Neural progenitor cell (in vitro differentiated cells): ENCODE measurements at regions not wholly inside any gene's neighbourhood (a gene's known extent, or its start where the extent isn't known, plus 50 kb on each side); places are given as distances from the start of the nearest gene placed in this dataset.

ENCODE experiments used
- DNase-seq: peaks from one replicate; pipeline ENCODE4 v3.0.0-alpha.2; 2016; ENCODE audit warnings: low spot score
- H2AFZ ChIP-seq: fragments of 200-600 bp; sonication (generic); replicated peaks from 2 replicates; pipeline ENCODE4 v1.6.1; 2016; ENCODE audit warnings: antibody characterized with exemption
- H3F3A ChIP-seq: fragments of 200-600 bp; sonication (generic); 2 replicates; pipeline ENCODE4 v1.6.1; 2016; ENCODE audit warnings: antibody characterized with exemption, low read depth
- H3K27ac ChIP-seq: fragments of 200-600 bp; sonication (generic); 2 replicates; pipeline ENCODE4 v1.5.1; 2016; ENCODE audit warnings: mild to moderate bottlenecking
- H3K27me3 ChIP-seq: fragments of 200-600 bp; sonication (generic); 2 replicates; pipeline ENCODE4 v1.6.1; 2016; ENCODE audit warnings: mild to moderate bottlenecking, moderate library complexity
- H3K36me3 ChIP-seq: fragments of 200-600 bp; sonication (generic); 2 replicates; pipeline ENCODE4 v1.5.1; 2016
- H3K4me1 ChIP-seq: fragments of 200-600 bp; sonication (generic); 2 replicates; pipeline ENCODE4 v1.6.1; 2016; ENCODE audit warnings: mixed run types
- H3K4me2 ChIP-seq: fragments of 200-600 bp; sonication (generic); 2 replicates; pipeline ENCODE4 v1.6.1; 2016
- H3K4me3 ChIP-seq: fragments of 200-600 bp; sonication (generic); 2 replicates; pipeline ENCODE4 v1.5.1; 2016
- H3K79me2 ChIP-seq: fragments of 200-600 bp; sonication (generic); 2 replicates; pipeline ENCODE4 v1.6.1; 2016; ENCODE audit warnings: low read depth
- H3K9ac ChIP-seq: fragments of 200-600 bp; sonication (generic); 2 replicates; pipeline ENCODE4 v1.6.1; 2016
- H3K9me3 ChIP-seq: fragments of 200-600 bp; sonication (generic); 2 replicates; pipeline ENCODE4 v1.5.1; 2016; ENCODE audit warnings: low read depth
- H4K20me1 ChIP-seq: fragments of 200-600 bp; sonication (generic); 2 replicates; pipeline ENCODE4 v1.6.1; 2016; ENCODE audit warnings: low read depth
- H3K27ac Mint-ChIP-seq: 3 replicates; pipeline ENCODE4 v1.8.0; 2021; ENCODE audit warnings: mixed read lengths
- H3K27me3 Mint-ChIP-seq: 2 replicates; pipeline ENCODE4 v1.8.0; 2022; ENCODE audit warnings: low read depth, mild to moderate bottlenecking, inconsistent platforms, moderate library complexity, mixed read lengths; ENCODE audit not compliant: insufficient read depth
- H3K36me3 Mint-ChIP-seq: 3 replicates; pipeline ENCODE4 v1.8.0; 2021; ENCODE audit warnings: mixed read lengths
- H3K4me1 Mint-ChIP-seq: 3 replicates; pipeline ENCODE4 v1.8.0; 2021; ENCODE audit warnings: mixed read lengths
- H3K4me3 Mint-ChIP-seq: 3 replicates; pipeline ENCODE4 v1.8.0; 2021; ENCODE audit warnings: mild to moderate bottlenecking, moderate library complexity, mixed read lengths
- H3K9me3 Mint-ChIP-seq: 3 replicates; pipeline ENCODE4 v1.8.0; 2020; ENCODE audit warnings: mixed read lengths
- CTCF ChIP-seq: fragments of 200-600 bp; sonication (generic); IDR thresholded peaks from 2 replicates; pipeline ENCODE4 v1.5.1; 2017; ENCODE audit warnings: antibody characterized with exemption, mild to moderate bottlenecking
- EZH2 ChIP-seq: fragments of 200-600 bp; sonication (generic); IDR thresholded peaks from 2 replicates; pipeline ENCODE4 v1.6.1; 2017; ENCODE audit warnings: antibody characterized with exemption, mild to moderate bottlenecking, moderate library complexity
- EZH2phosphoT487 ChIP-seq: fragments of 200-600 bp; sonication (generic); IDR thresholded peaks from 2 replicates; pipeline ENCODE4 v1.6.1; 2017; ENCODE audit warnings: antibody characterized with exemption

- no peak overlapping the region for H3K9ac ChIP-seq
- Mint-ChIP-seq H3K4me3 (no peak overlapping the region), H3K4me1 (peaks cover 27% of the 10 kb centered on the region), H3K27ac (no peak overlapping the region), H3K9me3 (no peaks in the 10 kb centered on the region), H3K27me3 (no peaks in the 10 kb centered on the region), H3K36me3 (no peaks in the 10 kb centered on the region)
- H2AFZ ChIP-seq = no peak overlapping the region
- no peaks in the 10 kb centered on the region for H3K79me2 ChIP-seq
- no peak for DNase-seq
- TF ChIP-seq EZH2 (no peak), EZH2phosphoT487 (no peak), CTCF (no peak)
- H3F3A ChIP-seq = no peaks in the 10 kb centered on the region
- H4K20me1 ChIP-seq = no peaks in the 10 kb centered on the region
- no peaks in the 10 kb centered on the region for H3K36me3 ChIP-seq
- H3K27ac ChIP-seq = no peak overlapping the region
- no peak overlapping the region for H3K4me2 ChIP-seq
- H3K4me3 ChIP-seq = no peak overlapping the region
- peaks cover 7% of the 10 kb centered on the region for H3K4me1 ChIP-seq
- no peaks in the 10 kb centered on the region for H3K9me3 ChIP-seq
- H3K27me3 ChIP-seq = no peaks in the 10 kb centered on the region
Observed at GRCh38 chr9:115216873-115217272, 98.9 kb upstream of the TNC start.

GRCh38 chr9:115220319-115221005 lies 102.5 kb upstream of the TNC start:
- no peaks in the 10 kb centered on the region for H3K79me2 ChIP-seq
- H3K9ac ChIP-seq = no peak overlapping the region
- H3K4me3 Mint-ChIP-seq = no peak overlapping the region
- no peaks in the 10 kb centered on the region for H3K9me3 Mint-ChIP-seq
- H3K27ac ChIP-seq = no peak overlapping the region
- peak; percentile 21 for DNase-seq
- peaks cover 2% of the 10 kb centered on the region for H3K27me3 Mint-ChIP-seq
- peaks cover 28% of the 10 kb centered on the region for H3K4me1 ChIP-seq
- no peaks in the 10 kb centered on the region for H3K27me3 ChIP-seq
- no peak for TF ChIP-seq EZH2
- no peaks in the 10 kb centered on the region for H3F3A ChIP-seq
- H4K20me1 ChIP-seq = no peaks in the 10 kb centered on the region
- no peak overlapping the region for H3K4me3 ChIP-seq
- no peaks in the 10 kb centered on the region for H3K36me3 ChIP-seq
- H3K4me2 ChIP-seq = no peak overlapping the region
- no peaks in the 10 kb centered on the region for H3K36me3 Mint-ChIP-seq
- no peak overlapping the region for H3K27ac Mint-ChIP-seq
- peak overlapping the region; percentile 51 for H2AFZ ChIP-seq
- peaks cover 25% of the 10 kb centered on the region for H3K4me1 Mint-ChIP-seq
- H3K9me3 ChIP-seq = no peaks in the 10 kb centered on the region

- no peaks in the 10 kb centered on the region for H4K20me1 ChIP-seq
- H3K79me2 ChIP-seq = no peaks in the 10 kb centered on the region
- peak overlapping the region; percentile 65 for H3K4me2 ChIP-seq
- TF ChIP-seq EZH2 = no peak
- TF ChIP-seq EZH2phosphoT487 = no peak
- no peak for TF ChIP-seq CTCF
- no peaks in the 10 kb centered on the region for H3K27me3 ChIP-seq
- Mint-ChIP-seq H3K4me3 (no peak overlapping the region), H3K9me3 (no peaks in the 10 kb centered on the region), H3K36me3 (no peaks in the 10 kb centered on the region), H3K27me3 (peaks cover 4% of the 10 kb centered on the region), H3K4me1 (peaks cover 25% of the 10 kb centered on the region), H3K27ac (no peak overlapping the region)
- H3K4me3 ChIP-seq = no peak overlapping the region
- no peak overlapping the region for H2AFZ ChIP-seq
- no peaks in the 10 kb centered on the region for H3K9me3 ChIP-seq
- no peaks in the 10 kb centered on the region for H3F3A ChIP-seq
- H3K27ac ChIP-seq = peak overlapping the region; percentile 37
- H3K36me3 ChIP-seq = no peaks in the 10 kb centered on the region
- H3K4me1 ChIP-seq = peaks cover 29% of the 10 kb centered on the region
- DNase-seq = peak; percentile 11
- no peak overlapping the region for H3K9ac ChIP-seq
Observed at GRCh38 chr9:115223471-115223870, 105.5 kb upstream of the TNC start.

GRCh38 chr9:115225459-115226116 lies 107.6 kb upstream of the TNC start:
- Histone ChIP-seq H2AFZ (no peak overlapping the region), H3K27ac (no peak overlapping the region), H3K4me1 (peaks cover 22% of the 10 kb centered on the region), H3K9ac (no peak overlapping the region), H3K36me3 (no peaks in the 10 kb centered on the region), H3K4me2 (no peak overlapping the region), H3K9me3 (no peaks in the 10 kb centered on the region), H3K4me3 (no peak overlapping the region), H3K27me3 (no peaks in the 10 kb centered on the region), H3F3A (no peaks in the 10 kb centered on the region), H3K79me2 (no peaks in the 10 kb centered on the region), H4K20me1 (no peaks in the 10 kb centered on the region)
- H3K9me3 Mint-ChIP-seq = no peaks in the 10 kb centered on the region
- TF ChIP-seq CTCF = no peak
- no peak for TF ChIP-seq EZH2
- TF ChIP-seq EZH2phosphoT487 = no peak
- H3K4me3 Mint-ChIP-seq = no peak overlapping the region
- no peak overlapping the region for H3K27ac Mint-ChIP-seq
- peaks cover 4% of the 10 kb centered on the region for H3K27me3 Mint-ChIP-seq
- H3K4me1 Mint-ChIP-seq = peaks cover 12% of the 10 kb centered on the region
- no peak for DNase-seq
- H3K36me3 Mint-ChIP-seq = no peaks in the 10 kb centered on the region
